ENCODE measurements at regions not wholly inside any gene's neighbourhood (a gene's known extent, or its start where the extent isn't known, plus 50 kb on each side); places are given as distances from the start of the nearest gene placed in this dataset.

DNA sequence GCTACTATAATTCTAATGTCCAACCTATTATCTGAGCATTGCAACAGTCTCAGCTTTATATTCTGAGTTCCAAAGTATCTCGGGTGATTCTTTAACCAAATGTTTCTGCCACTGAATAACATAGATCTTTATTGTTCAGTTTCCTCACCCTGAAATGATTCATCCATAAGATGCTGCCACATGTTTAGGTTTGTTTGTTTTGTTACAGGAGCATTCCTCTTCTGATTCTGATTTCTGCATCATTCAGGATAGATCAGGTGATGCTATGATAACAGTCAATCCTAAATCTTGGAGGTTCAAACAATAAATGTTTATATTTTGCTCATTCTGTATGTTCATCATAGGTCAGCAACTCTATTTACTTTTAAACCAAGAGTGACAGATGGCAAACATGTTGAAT lies 927.6 kb downstream of the PCDH7 start:
- TF ChIP-seq, protein P1, sequence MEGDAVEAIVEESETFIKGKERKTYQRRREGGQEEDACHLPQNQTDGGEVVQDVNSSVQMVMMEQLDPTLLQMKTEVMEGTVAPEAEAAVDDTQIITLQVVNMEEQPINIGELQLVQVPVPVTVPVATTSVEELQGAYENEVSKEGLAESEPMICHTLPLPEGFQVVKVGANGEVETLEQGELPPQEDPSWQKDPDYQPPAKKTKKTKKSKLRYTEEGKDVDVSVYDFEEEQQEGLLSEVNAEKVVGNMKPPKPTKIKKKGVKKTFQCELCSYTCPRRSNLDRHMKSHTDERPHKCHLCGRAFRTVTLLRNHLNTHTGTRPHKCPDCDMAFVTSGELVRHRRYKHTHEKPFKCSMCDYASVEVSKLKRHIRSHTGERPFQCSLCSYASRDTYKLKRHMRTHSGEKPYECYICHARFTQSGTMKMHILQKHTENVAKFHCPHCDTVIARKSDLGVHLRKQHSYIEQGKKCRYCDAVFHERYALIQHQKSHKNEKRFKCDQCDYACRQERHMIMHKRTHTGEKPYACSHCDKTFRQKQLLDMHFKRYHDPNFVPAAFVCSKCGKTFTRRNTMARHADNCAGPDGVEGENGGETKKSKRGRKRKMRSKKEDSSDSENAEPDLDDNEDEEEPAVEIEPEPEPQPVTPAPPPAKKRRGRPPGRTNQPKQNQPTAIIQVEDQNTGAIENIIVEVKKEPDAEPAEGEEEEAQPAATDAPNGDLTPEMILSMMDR (IDR thresholded peaks at IDR 0.05) = no peak
- TF ChIP-seq POLR2A (IDR thresholded peaks at IDR 0.05) = no peak
